ENCODE measurements at regions not wholly inside any gene's neighbourhood (a gene's known extent, or its start where the extent isn't known, plus 50 kb on each side); places are given as distances from the start of the nearest gene placed in this dataset.

GRCh38 chr12:127731657-127732056, 535.3 kb upstream of the TMEM132C start:
- intact Hi-C loops (cut with DNase I; ENCODE audit: low total_unique reads): no loop called here
- Histone ChIP-seq H3K9me3 (peaks cover 0 to 20% (median 2%) of the 10 kb centered on the region in 8 donors), H3K36me3 (no peaks in the 10 kb centered on the region), H3K27me3 (replicated peaks in 1 of 7) (no peaks in the 10 kb centered on the region), H3K27ac (no peak overlapping the region), H3K4me1 (no peaks in the 10 kb centered on the region), H3K4me3 (no peak overlapping the region)
- DNase-seq: no peak
- TF ChIP-seq POLR2A (IDR thresholded peaks at IDR 0.05) (no peak), POLR2AphosphoS5 (IDR thresholded peaks at IDR 0.05) (no peak), CTCF (IDR thresholded peaks at IDR 0.05 in 8 of 11, conservative IDR thresholded peaks at IDR 0.05 in 3 of 11) (no peak)
- 64 to 71% (median 69%) methylated on average over 7 of the region's 7 CpGs for WGBS, 5 donors

- Histone ChIP-seq H3K27me3 (replicated peaks in 1 of 7) (no peaks in the 10 kb centered on the region), H3K36me3 (no peaks in the 10 kb centered on the region), H3K9me3 (peaks cover 0 to 2% (median 0%) of the 10 kb centered on the region in 8 donors), H3K4me1 (no peaks in the 10 kb centered on the region), H3K4me3 (no peak overlapping the region), H3K27ac (no peak overlapping the region)
- WGBS, 5 donors: 87 to 99% (median 92%) methylated on average over 8 of the region's 8 CpGs
- no peak for DNase-seq
- intact Hi-C loops (cut with DNase I; ENCODE audit: low total_unique reads): no loop called here
- TF ChIP-seq POLR2A (IDR thresholded peaks at IDR 0.05) (no peak), POLR2AphosphoS5 (IDR thresholded peaks at IDR 0.05) (no peak), CTCF (IDR thresholded peaks at IDR 0.05 in 8 of 11, conservative IDR thresholded peaks at IDR 0.05 in 3 of 11) (no peak)
These were observed 524.7 kb upstream of the TMEM132C start for GRCh38 chr12:127742231-127742630.

GRCh38 chr12:127745469-127746212, 521.3 kb upstream of the TMEM132C start:
- Histone ChIP-seq H3K36me3 (no peaks in the 10 kb centered on the region), H3K27ac (no peak overlapping the region), H3K27me3 (replicated peaks in 1 of 7) (no peaks in the 10 kb centered on the region), H3K4me1 (no peaks in the 10 kb centered on the region), H3K4me3 (no peak overlapping the region), H3K9me3 (peaks cover 0 to 2% (median 0%) of the 10 kb centered on the region in 8 donors)
- DNase-seq: no peak
- intact Hi-C loops (cut with DNase I; ENCODE audit: low total_unique reads): no loop called here
- TF ChIP-seq CTCF (IDR thresholded peaks at IDR 0.05 in 8 of 11, conservative IDR thresholded peaks at IDR 0.05 in 3 of 11) (no peak), POLR2AphosphoS5 (IDR thresholded peaks at IDR 0.05) (no peak), POLR2A (IDR thresholded peaks at IDR 0.05) (no peak)
- 62 to 79% (median 73%) methylated on average over 9 of the region's 9 CpGs for WGBS, 5 donors

- TF ChIP-seq POLR2A (IDR thresholded peaks at IDR 0.05): no peak
- TF ChIP-seq CTCF (IDR thresholded peaks at IDR 0.05 in 8 of 11, conservative IDR thresholded peaks at IDR 0.05 in 3 of 11): no peak
- no peak for TF ChIP-seq POLR2AphosphoS5 (IDR thresholded peaks at IDR 0.05)
- no peak for DNase-seq
- no peaks in the 10 kb centered on the region for H3K27me3 ChIP-seq (replicated peaks in 1 of 7)
- H3K4me3 ChIP-seq: no peak overlapping the region
- no peaks in the 10 kb centered on the region for H3K4me1 ChIP-seq
- no peaks in the 10 kb centered on the region for H3K9me3 ChIP-seq
- no peaks in the 10 kb centered on the region for H3K36me3 ChIP-seq
- WGBS, 5 donors: 78 to 82% (median 81%) methylated on average over 3 of the region's 3 CpGs
- intact Hi-C loops (cut with DNase I; ENCODE audit: low total_unique reads): no loop called here
- H3K27ac ChIP-seq: no peak overlapping the region
These were observed 517.6 kb upstream of the TMEM132C start for GRCh38 chr12:127749416-127749815.
